SK-N-SH (cell line): ENCODE measurements at regions not wholly inside any gene's neighbourhood (a gene's known extent, or its start where the extent isn't known, plus 50 kb on each side); places are given as distances from the start of the nearest gene placed in this dataset.

Source experiments
- CTCF ChIA-PET: fragments of 300-600, 350-600 bp; formaldehyde crosslinking; extraction: SDS; loops from one replicate; lab custom pipeline; 2021; lab: Yijun Ruan, JAX
- POLR2A ChIA-PET: fragments of 350-600 bp; sonication (Branson Sonifier 250); formaldehyde crosslinking; extraction: SDS; loops from one replicate; lab custom pipeline; 2020; ENCODE audit warnings: antibody characterized with exemption, inconsistent platforms; lab: Yijun Ruan, JAX
- DNase-seq: peaks from one replicate; pipeline ENCODE4 v3.0.0; 2012
- H2AFZ ChIP-seq: fragments of 200-600 bp; sonication (generic); 2 replicates; pipeline ENCODE4 v1.8.1; 2016; ENCODE audit warnings: antibody characterized with exemption, mild to moderate bottlenecking, low read depth
- H3F3A ChIP-seq: fragments of 200-600 bp; sonication (generic); replicated peaks from 2 replicates; pipeline ENCODE3; 2016; ENCODE audit warnings: antibody characterized with exemption, mild to moderate bottlenecking; ENCODE audit not compliant: insufficient read depth
- H3K27ac ChIP-seq, 2 experiments: fragments of 200-500 bp in 1 of 2; fragments of 200-600 bp in 1 of 2; sonication (Bioruptor generic) in 1 of 2; sonication (generic), shearing (Covaris generic) in 1 of 2; 2 replicates each; pipeline versions ENCODE4 v1.5.1 to v1.6.1; 2014 to 2016; ENCODE audit warnings: low read depth in 2 of 2, inconsistent platforms in 1 of 2, low read length in 1 of 2, mild to moderate bottlenecking in 1 of 2, mixed read lengths in 1 of 2
- H3K27me3 ChIP-seq: fragments of 200-600 bp; sonication (generic), shearing (Covaris generic); 2 replicates; pipeline ENCODE4 v1.6.1; 2016; ENCODE audit warnings: mixed run types; ENCODE audit not compliant: insufficient read depth
- H3K36me3 ChIP-seq, 2 experiments: fragments of 200-500 bp in 1 of 2; fragments of 200-600 bp in 1 of 2; sonication (Bioruptor generic) in 1 of 2; sonication (generic) in 1 of 2; replicated peaks in 1 of 2; 2 replicates each; pipeline versions ENCODE3 to v1.5.1; 2014 to 2016; ENCODE audit warnings: low read length in 1 of 2, mild to moderate bottlenecking in 1 of 2; ENCODE audit not compliant: insufficient read depth in 2 of 2, control insufficient read depth in 1 of 2
- H3K4me1 ChIP-seq, 2 experiments: fragments of 200-500 bp in 1 of 2; fragments of 200-600 bp in 1 of 2; sonication (Bioruptor generic) in 1 of 2; sonication (generic), shearing (Covaris generic) in 1 of 2; 2 replicates each; pipeline versions ENCODE4 v1.5.1 to v1.6.1; 2014 to 2016; ENCODE audit warnings: low read depth in 1 of 2, low read length in 1 of 2, mixed run types in 1 of 2; ENCODE audit not compliant: insufficient read depth in 2 of 2, control insufficient read depth in 1 of 2
- H3K4me2 ChIP-seq: fragments of 200-600 bp; sonication (generic), shearing (Covaris generic); 2 replicates; pipeline ENCODE4 v1.6.1; 2017; ENCODE audit warnings: mixed run types
- H3K4me3 ChIP-seq, 2 experiments: fragments of 200-500 bp in 1 of 2; fragments of 200-600 bp in 1 of 2; sonication (Bioruptor generic) in 1 of 2; sonication (generic), shearing (Covaris generic) in 1 of 2; 2 replicates each; pipeline versions ENCODE4 v1.5.1 to v1.8.1; 2014 to 2016; ENCODE audit warnings: low read depth in 2 of 2, inconsistent platforms in 1 of 2, low read length in 1 of 2, mild to moderate bottlenecking in 1 of 2, mixed read lengths in 1 of 2, moderate library complexity in 1 of 2
- H3K79me2 ChIP-seq: fragments of 200-600 bp; sonication (generic); 2 replicates; pipeline ENCODE4 v1.8.1; 2017; ENCODE audit warnings: mild to moderate bottlenecking; ENCODE audit not compliant: insufficient read depth
- H3K9ac ChIP-seq: fragments of 200-600 bp; sonication (generic); 2 replicates; pipeline ENCODE4 v1.6.1; 2017; ENCODE audit warnings: mixed run types
- H3K9me2 ChIP-seq: fragments of 200-600 bp; sonication (generic); 2 replicates; pipeline ENCODE4 v1.6.1; 2017; ENCODE audit warnings: mixed run types
- H3K9me3 ChIP-seq: fragments of 200-600 bp; sonication (generic); 2 replicates; pipeline ENCODE4 v1.6.1; 2017; ENCODE audit warnings: mixed run types, mild to moderate bottlenecking, moderate library complexity
- H4K20me1 ChIP-seq: fragments of 200-600 bp; sonication (generic); 2 replicates; pipeline ENCODE4 v1.6.1; 2017; ENCODE audit warnings: mild to moderate bottlenecking, mixed run types; ENCODE audit not compliant: insufficient read depth
- CTCF ChIP-seq: fragments of 200-600 bp; sonication (generic); IDR thresholded peaks from 2 replicates; pipeline ENCODE4 v1.6.1; 2017; ENCODE audit warnings: antibody characterized with exemption, mild to moderate bottlenecking, moderate library complexity
- ELF1 ChIP-seq: IDR thresholded peaks from 2 replicates; pipeline ENCODE4 v1.4.0; 2012
- EP300 ChIP-seq, 2 experiments: IDR thresholded peaks; 2 replicates each; pipeline versions ENCODE4 v1.4.0 to v1.6.1; 2012; ENCODE audit warnings: borderline replicate concordance in 1 of 2, low read depth in 1 of 2, low read length in 1 of 2
- EZH2phosphoT487 ChIP-seq: fragments of 200-600 bp; sonication (generic); IDR thresholded peaks from 2 replicates; pipeline ENCODE4 v1.6.1; 2017; ENCODE audit warnings: low read depth, mixed run types, mild to moderate bottlenecking, antibody characterized with exemption, moderate library complexity, borderline replicate concordance
- FOSL2 ChIP-seq: IDR thresholded peaks from 2 replicates; pipeline ENCODE4 v1.4.0; 2012; ENCODE audit warnings: low read depth, mild to moderate bottlenecking, moderate library complexity, borderline replicate concordance
- FOXJ3 ChIP-seq: sonication (generic); formaldehyde crosslinking; IDR thresholded peaks from 2 replicates; pipeline ENCODE4 v1.5.1; 2020; ENCODE audit warnings: mild to moderate bottlenecking, missing genetic modification reagents
- GATA2 ChIP-seq: sonication (generic); formaldehyde crosslinking; IDR thresholded peaks from 2 replicates; pipeline ENCODE4 v1.5.0; 2020; ENCODE audit warnings: mild to moderate bottlenecking, missing genetic modification reagents
- MEF2A ChIP-seq: IDR thresholded peaks from 2 replicates; pipeline ENCODE4 v1.4.0; 2012; ENCODE audit warnings: low read depth, borderline replicate concordance
- MXI1 ChIP-seq: IDR thresholded peaks from 2 replicates; pipeline ENCODE4 v1.6.1; 2012; ENCODE audit warnings: mild to moderate bottlenecking, low read depth, low read length, improper control_type of control experiment
- PBX3 ChIP-seq: IDR thresholded peaks from 2 replicates; pipeline ENCODE4; 2012
- RCOR1 ChIP-seq: fragments of 150-350 bp; IDR thresholded peaks from 2 replicates; pipeline ENCODE4 v1.6.1; 2017; ENCODE audit warnings: antibody characterized with exemption, low read length
- RXRA ChIP-seq: IDR thresholded peaks from 2 replicates; pipeline ENCODE4 v1.4.0; 2012; ENCODE audit warnings: low read depth, mild to moderate bottlenecking, borderline replicate concordance
- SIN3A ChIP-seq: IDR thresholded peaks from 2 replicates; pipeline ENCODE4 v1.6.1; 2012; ENCODE audit warnings: low read depth, mild to moderate bottlenecking, low read length, moderate library complexity, borderline replicate concordance
- SMC3 ChIP-seq: IDR thresholded peaks from 2 replicates; pipeline ENCODE4 v1.6.1; 2012; ENCODE audit warnings: low read depth, low read length, improper control_type of control experiment
- TCF12 ChIP-seq: IDR thresholded peaks from 2 replicates; pipeline ENCODE4 v1.4.0; 2012
- YY1 ChIP-seq: IDR thresholded peaks from 2 replicates; pipeline ENCODE4 v1.4.0; 2012; ENCODE audit warnings: low read depth, mild to moderate bottlenecking
- WGBS: methylation state at CpG from one replicate; pipeline ENCODE4 v1.1.6; 2017; ENCODE audit warnings: low lambda C conversion rate; 5-methylcytosine and 5-hydroxymethylcytosine counted together
- TF ChIP-seq, protein P1 (sequence below): IDR thresholded peaks from 2 replicates; pipeline ENCODE4 v1.4.0; 2012; ENCODE audit warnings: low read depth, borderline replicate concordance
- TF ChIP-seq, protein P2 (sequence below): fragments of 150-350 bp; IDR thresholded peaks from 2 replicates; pipeline ENCODE4 v1.6.1; 2016; ENCODE audit warnings: mild to moderate bottlenecking, low read depth, low read length
- TF ChIP-seq, protein P3 (sequence below): IDR thresholded peaks from 2 replicates; pipeline ENCODE4 v1.4.0; 2012; ENCODE audit warnings: low read depth
- TF ChIP-seq, protein P4 (sequence below): IDR thresholded peaks from 2 replicates; pipeline ENCODE4 v1.6.1; 2012; ENCODE audit warnings: mild to moderate bottlenecking, low read depth, low read length, moderate library complexity

- WGBS, result 36% methylated on average over 3 of the region's 3 CpGs
- ChIA-PET POLR2A (no interaction called here), CTCF (interaction anchor here (1.0 to 6.1 kb wide), 6 partner anchors 10 to 1279 kb away, joined by 3 to 28 read pairs (median 6); no protein-coding TSS in a partner anchor)
Observed at GRCh38 chr7:47196737-47197136, 385.2 kb downstream of the TNS3 start.

DNA sequence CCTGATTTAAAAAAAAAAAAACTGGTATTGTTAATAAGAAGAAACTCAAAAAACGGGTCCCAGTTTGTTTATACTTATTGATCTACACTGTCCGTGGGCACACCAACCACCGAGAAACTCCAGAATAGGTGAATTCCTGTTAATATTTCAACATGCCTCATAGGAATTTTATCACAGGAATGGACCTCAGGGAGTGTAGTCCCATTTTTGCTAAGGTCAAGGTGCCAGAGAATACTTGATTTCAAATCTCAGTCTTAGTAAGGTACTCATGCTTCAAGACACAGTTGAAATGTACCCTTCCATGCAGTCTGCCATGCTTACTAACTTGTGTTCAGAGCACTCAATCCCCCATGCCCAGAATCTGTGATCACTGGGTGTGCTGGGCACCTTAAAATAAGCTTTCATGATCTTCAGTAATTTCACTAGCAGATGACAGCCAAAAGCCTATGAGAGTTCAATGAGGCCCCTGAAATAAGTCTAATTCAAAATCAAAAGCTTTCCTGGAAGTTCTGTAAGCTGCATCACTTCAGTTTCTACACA, 385.7 kb downstream of the TNS3 start:
- H3K9me3 ChIP-seq, result no peaks in the 10 kb centered on the region
- H3K4me3 ChIP-seq, result no peak overlapping the region
- no peaks in the 10 kb centered on the region for H3K4me1 ChIP-seq
- no peak for DNase-seq
- ChIA-PET CTCF (interaction anchor here (0.5 to 6.1 kb wide), 8 partner anchors 10 to 1278 kb away, joined by 3 to 28 read pairs (median 6); no protein-coding TSS in a partner anchor), POLR2A (no interaction called here)
- H4K20me1 ChIP-seq, result no peaks in the 10 kb centered on the region
- 60% methylated on average over 3 of the region's 3 CpGs for WGBS
- no peaks in the 10 kb centered on the region for H3F3A ChIP-seq
- H3K27ac ChIP-seq, result no peak overlapping the region
- peaks cover 25% of the 10 kb centered on the region; the same call in 1 of the 2 replicates for H3K27me3 ChIP-seq
- H3K36me3 ChIP-seq, result no peaks in the 10 kb centered on the region
- H3K9me2 ChIP-seq, result no peaks in the 10 kb centered on the region
- H3K4me2 ChIP-seq, result no peak overlapping the region
- no peak overlapping the region for H3K9ac ChIP-seq
- no peak overlapping the region for H2AFZ ChIP-seq
- H3K79me2 ChIP-seq, result no peaks in the 10 kb centered on the region
- TF ChIP-seq, protein P1, sequence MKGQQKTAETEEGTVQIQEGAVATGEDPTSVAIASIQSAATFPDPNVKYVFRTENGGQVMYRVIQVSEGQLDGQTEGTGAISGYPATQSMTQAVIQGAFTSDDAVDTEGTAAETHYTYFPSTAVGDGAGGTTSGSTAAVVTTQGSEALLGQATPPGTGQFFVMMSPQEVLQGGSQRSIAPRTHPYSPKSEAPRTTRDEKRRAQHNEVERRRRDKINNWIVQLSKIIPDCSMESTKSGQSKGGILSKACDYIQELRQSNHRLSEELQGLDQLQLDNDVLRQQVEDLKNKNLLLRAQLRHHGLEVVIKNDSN, result no peak
- TF ChIP-seq RCOR1 (no peak), GATA2 (CRISPR knock-in tag) (no peak), PBX3 (no peak), ELF1 (no peak), MXI1 (no peak), RXRA (no peak), EZH2phosphoT487 (no peak), FOSL2 (no peak), CTCF (no peak), TCF12 (no peak), SIN3A (no peak), MEF2A (no peak), YY1 (no peak)
- TF ChIP-seq, protein P2, sequence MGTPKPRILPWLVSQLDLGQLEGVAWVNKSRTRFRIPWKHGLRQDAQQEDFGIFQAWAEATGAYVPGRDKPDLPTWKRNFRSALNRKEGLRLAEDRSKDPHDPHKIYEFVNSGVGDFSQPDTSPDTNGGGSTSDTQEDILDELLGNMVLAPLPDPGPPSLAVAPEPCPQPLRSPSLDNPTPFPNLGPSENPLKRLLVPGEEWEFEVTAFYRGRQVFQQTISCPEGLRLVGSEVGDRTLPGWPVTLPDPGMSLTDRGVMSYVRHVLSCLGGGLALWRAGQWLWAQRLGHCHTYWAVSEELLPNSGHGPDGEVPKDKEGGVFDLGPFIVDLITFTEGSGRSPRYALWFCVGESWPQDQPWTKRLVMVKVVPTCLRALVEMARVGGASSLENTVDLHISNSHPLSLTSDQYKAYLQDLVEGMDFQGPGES, result no peak
- TF ChIP-seq, protein P3, sequence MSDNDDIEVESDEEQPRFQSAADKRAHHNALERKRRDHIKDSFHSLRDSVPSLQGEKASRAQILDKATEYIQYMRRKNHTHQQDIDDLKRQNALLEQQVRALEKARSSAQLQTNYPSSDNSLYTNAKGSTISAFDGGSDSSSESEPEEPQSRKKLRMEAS, result no peak
- TF ChIP-seq, protein P4, sequence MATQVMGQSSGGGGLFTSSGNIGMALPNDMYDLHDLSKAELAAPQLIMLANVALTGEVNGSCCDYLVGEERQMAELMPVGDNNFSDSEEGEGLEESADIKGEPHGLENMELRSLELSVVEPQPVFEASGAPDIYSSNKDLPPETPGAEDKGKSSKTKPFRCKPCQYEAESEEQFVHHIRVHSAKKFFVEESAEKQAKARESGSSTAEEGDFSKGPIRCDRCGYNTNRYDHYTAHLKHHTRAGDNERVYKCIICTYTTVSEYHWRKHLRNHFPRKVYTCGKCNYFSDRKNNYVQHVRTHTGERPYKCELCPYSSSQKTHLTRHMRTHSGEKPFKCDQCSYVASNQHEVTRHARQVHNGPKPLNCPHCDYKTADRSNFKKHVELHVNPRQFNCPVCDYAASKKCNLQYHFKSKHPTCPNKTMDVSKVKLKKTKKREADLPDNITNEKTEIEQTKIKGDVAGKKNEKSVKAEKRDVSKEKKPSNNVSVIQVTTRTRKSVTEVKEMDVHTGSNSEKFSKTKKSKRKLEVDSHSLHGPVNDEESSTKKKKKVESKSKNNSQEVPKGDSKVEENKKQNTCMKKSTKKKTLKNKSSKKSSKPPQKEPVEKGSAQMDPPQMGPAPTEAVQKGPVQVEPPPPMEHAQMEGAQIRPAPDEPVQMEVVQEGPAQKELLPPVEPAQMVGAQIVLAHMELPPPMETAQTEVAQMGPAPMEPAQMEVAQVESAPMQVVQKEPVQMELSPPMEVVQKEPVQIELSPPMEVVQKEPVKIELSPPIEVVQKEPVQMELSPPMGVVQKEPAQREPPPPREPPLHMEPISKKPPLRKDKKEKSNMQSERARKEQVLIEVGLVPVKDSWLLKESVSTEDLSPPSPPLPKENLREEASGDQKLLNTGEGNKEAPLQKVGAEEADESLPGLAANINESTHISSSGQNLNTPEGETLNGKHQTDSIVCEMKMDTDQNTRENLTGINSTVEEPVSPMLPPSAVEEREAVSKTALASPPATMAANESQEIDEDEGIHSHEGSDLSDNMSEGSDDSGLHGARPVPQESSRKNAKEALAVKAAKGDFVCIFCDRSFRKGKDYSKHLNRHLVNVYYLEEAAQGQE, result no peak

More at GRCh38 chr7:47196737-47197136, 385.2 kb downstream of the TNS3 start:
- Histone ChIP-seq H2AFZ (no peak overlapping the region), H3K4me1 (no peaks in the 10 kb centered on the region), H3K79me2 (no peaks in the 10 kb centered on the region), H3K4me3 (no peak overlapping the region), H3K27ac (no peak overlapping the region), H3F3A (no peaks in the 10 kb centered on the region), H3K36me3 (no peaks in the 10 kb centered on the region), H3K9me3 (no peaks in the 10 kb centered on the region), H4K20me1 (no peaks in the 10 kb centered on the region), H3K9me2 (no peaks in the 10 kb centered on the region), H3K9ac (no peak overlapping the region), H3K27me3 (peaks cover 21% of the 10 kb centered on the region; the same call in 1 of the 2 replicates), H3K4me2 (no peak overlapping the region)
- TF ChIP-seq SMC3 (no peak), EP300 (IDR thresholded peaks at IDR 0.05; ENCODE audit: borderline replicate concordance in 1 of 2, low read depth in 1 of 2, low read length in 1 of 2) (no peak), MXI1 (no peak), FOXJ3 (no peak)
- DNase-seq, result no peak
